ENCODE measurements at regions not wholly inside any gene's neighbourhood (a gene's known extent, or its start where the extent isn't known, plus 50 kb on each side); places are given as distances from the start of the nearest gene placed in this dataset.

DNA sequence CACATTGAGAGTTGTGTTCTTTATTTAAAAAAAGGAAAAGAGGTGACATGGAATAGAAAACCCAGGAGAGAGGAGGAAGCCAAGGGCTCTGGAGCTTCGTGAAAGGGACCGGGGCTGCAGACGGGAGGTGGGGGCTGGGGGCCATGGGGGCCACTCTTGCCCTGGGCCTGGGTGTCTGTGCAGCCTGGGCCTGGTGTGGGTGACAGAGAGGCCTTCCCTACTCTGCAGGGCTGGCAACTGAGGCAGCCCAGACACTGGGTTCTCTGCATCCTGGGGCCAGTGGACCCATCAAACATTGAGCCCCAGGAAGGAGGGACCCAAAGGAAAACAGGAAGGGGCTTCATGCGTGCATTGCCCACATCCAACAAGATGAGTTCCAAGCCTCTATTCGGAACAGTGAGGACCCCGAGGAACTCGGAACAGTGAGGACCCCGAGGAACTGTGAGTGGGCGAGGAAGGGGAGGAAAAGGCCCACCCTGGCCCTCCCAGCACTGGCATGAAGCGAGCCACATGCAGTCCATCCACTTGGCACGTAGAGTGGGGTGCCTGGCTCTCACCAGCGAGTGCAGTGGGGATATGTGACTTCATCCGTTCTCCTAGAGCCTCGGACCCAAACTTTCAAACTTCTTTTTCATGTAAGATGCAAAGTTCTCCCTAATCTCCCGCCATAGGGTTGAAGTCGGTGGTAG lies 1121.6 kb downstream of the BRD1 start:
- Histone ChIP-seq H3K36me3 (ENCODE audit: control insufficient read depth, insufficient read depth, low read length) (no peaks in the 10 kb centered on the region), H3K27me3 (replicated peaks; ENCODE audit: control insufficient read depth, insufficient read depth, low read length) (no peaks in the 10 kb centered on the region), H3K4me3 (replicated peaks; ENCODE audit: low read depth, low read length) (no peak overlapping the region)
- TF ChIP-seq, protein P1, sequence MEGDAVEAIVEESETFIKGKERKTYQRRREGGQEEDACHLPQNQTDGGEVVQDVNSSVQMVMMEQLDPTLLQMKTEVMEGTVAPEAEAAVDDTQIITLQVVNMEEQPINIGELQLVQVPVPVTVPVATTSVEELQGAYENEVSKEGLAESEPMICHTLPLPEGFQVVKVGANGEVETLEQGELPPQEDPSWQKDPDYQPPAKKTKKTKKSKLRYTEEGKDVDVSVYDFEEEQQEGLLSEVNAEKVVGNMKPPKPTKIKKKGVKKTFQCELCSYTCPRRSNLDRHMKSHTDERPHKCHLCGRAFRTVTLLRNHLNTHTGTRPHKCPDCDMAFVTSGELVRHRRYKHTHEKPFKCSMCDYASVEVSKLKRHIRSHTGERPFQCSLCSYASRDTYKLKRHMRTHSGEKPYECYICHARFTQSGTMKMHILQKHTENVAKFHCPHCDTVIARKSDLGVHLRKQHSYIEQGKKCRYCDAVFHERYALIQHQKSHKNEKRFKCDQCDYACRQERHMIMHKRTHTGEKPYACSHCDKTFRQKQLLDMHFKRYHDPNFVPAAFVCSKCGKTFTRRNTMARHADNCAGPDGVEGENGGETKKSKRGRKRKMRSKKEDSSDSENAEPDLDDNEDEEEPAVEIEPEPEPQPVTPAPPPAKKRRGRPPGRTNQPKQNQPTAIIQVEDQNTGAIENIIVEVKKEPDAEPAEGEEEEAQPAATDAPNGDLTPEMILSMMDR (IDR thresholded peaks at IDR 0.05; ENCODE audit: insufficient read depth, low read length, poor library complexity, severe bottlenecking): no peak
- no peak for DNase-seq (ENCODE audit: extremely low read depth, insufficient read length)

DNA sequence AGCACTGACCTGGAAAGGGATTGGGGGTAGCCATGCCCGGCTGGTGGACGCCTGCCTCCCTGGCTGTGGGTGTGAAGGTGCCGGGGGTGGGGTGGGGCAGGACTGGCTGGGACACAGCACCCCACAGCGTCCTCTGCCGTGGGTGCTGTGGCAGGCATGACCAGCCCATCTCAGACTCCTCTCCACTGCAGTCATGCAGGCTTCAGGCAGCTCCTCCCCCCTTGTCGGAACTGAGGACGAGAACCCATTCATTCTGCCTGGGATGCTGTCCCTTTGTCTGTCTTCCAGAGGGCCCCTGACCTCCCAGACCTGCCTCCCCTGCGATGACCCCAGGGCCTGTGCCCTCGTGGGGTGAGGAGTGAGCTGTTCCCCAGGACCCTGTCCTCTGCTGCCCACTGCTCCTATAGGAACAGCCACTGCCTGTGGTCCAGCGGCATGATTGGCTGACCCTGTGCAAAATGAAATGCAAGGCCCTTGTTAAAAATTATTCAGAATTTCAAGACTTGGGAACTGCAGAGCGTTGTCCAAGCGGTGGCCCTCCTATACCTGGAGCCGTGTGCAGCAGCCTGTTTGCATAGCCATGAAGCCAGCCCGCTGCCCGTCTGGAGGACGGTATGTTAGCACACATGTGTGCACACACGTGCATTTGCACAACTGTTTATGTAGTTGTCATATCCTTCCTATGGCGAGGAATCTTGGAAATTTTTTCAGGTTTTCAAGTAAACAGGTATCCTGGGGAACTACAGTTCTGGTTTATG lies 1122.3 kb downstream of the BRD1 start:
- no peak overlapping the region for H3K4me3 ChIP-seq (replicated peaks; ENCODE audit: low read depth, low read length)
- H3K27me3 ChIP-seq (replicated peaks; ENCODE audit: control insufficient read depth, insufficient read depth, low read length): no peaks in the 10 kb centered on the region
- TF ChIP-seq, protein P1 (IDR thresholded peaks at IDR 0.05; ENCODE audit: insufficient read depth, low read length, poor library complexity, severe bottlenecking): no peak
- no peaks in the 10 kb centered on the region for H3K36me3 ChIP-seq (ENCODE audit: control insufficient read depth, insufficient read depth, low read length)
- DNase-seq (ENCODE audit: extremely low read depth, insufficient read length): no peak

DNA sequence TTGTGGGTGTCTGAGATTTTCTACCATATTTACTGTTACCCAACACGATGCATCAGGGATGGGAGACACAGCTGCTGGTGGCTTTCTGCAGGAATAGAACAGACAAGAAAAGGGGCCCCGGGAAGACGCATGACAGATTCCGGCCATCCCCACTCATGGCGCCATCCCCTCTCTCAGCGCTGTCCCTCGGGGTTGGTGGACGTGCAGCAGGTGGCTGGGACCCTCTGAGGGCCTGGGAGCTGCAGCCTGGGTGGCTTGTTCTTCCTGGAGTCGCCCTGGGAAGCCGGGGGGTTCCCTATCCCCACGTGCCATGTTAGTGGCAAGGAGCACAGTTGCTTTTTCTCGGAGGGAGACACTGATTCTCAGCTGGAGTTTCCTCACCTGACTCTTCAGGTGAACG lies 1123.3 kb downstream of the BRD1 start:
- no peaks in the 10 kb centered on the region for H3K36me3 ChIP-seq (ENCODE audit: control insufficient read depth, insufficient read depth, low read length)
- H3K27me3 ChIP-seq (replicated peaks; ENCODE audit: control insufficient read depth, insufficient read depth, low read length): no peaks in the 10 kb centered on the region
- no peak overlapping the region for H3K4me3 ChIP-seq (replicated peaks; ENCODE audit: low read depth, low read length)
- DNase-seq (ENCODE audit: extremely low read depth, insufficient read length): no peak
- TF ChIP-seq, protein P1 (IDR thresholded peaks at IDR 0.05; ENCODE audit: insufficient read depth, low read length, poor library complexity, severe bottlenecking): no peak

DNA sequence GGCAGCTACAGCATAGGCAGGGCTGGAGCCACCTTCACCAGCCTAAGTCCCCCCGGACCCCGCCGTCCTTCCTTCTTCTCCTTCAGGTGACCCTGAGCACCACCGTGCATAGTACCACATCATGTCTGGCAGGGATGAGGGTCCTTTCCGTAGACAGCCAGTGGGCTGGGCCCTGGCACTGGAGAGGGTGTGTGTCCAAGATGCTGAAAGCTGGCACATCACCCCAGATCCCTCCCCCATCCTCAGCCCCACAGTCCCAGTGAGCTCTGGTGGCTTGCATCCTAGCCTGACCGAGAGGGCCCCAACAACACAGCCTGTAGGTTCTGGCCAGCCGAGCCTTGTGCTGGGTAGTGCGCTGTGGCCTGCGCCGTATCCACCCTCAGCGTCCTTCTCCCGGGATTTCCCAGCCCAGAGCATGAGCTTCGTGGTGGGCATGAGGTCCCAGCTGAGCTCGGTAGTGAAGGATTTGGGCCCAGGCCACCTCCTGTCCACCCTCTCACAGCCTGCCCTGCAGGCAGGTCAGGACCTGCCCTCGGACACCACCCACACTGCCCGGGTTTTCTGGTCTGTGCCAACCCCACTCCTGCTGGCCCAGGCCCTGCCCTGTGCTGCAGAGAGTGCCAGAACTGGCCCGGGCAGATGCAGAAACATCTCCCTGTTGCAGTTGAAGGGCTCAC lies 1124.3 kb downstream of the BRD1 start:
- Histone ChIP-seq H3K4me3 (replicated peaks; ENCODE audit: low read depth, low read length) (no peak overlapping the region), H3K27me3 (replicated peaks; ENCODE audit: control insufficient read depth, insufficient read depth, low read length) (no peaks in the 10 kb centered on the region), H3K36me3 (ENCODE audit: control insufficient read depth, insufficient read depth, low read length) (no peaks in the 10 kb centered on the region)
- no peak for DNase-seq (ENCODE audit: extremely low read depth, insufficient read length)
- TF ChIP-seq, protein P1 (IDR thresholded peaks at IDR 0.05; ENCODE audit: insufficient read depth, low read length, poor library complexity, severe bottlenecking): no peak

- DNase-seq (ENCODE audit: extremely low read depth, insufficient read length): no peak
- H3K36me3 ChIP-seq (ENCODE audit: control insufficient read depth, insufficient read depth, low read length): no peaks in the 10 kb centered on the region
- H3K4me3 ChIP-seq (replicated peaks; ENCODE audit: low read depth, low read length): no peak overlapping the region
- no peaks in the 10 kb centered on the region for H3K27me3 ChIP-seq (replicated peaks; ENCODE audit: control insufficient read depth, insufficient read depth, low read length)
- TF ChIP-seq, protein P1 (IDR thresholded peaks at IDR 0.05; ENCODE audit: insufficient read depth, low read length, poor library complexity, severe bottlenecking): no peak
Measured at GRCh38 chr22:48702573-48703264, 1125.0 kb downstream of the BRD1 start.
